ENCODE measurements at regions not wholly inside any gene's neighbourhood (a gene's known extent, or its start where the extent isn't known, plus 50 kb on each side); places are given as distances from the start of the nearest gene placed in this dataset.

- DNase-seq (ENCODE audit: low read depth) = no peak
These were observed 59.1 kb upstream of the IRX6 start for GRCh38 chr16:55264949-55265348.

GRCh38 chr16:55265926-55266325 lies 58.1 kb upstream of the IRX6 start:
- no peak for DNase-seq (ENCODE audit: low read depth)

GRCh38 chr16:55271945-55272513 lies 52.0 kb upstream of the IRX6 start:
- DNase-seq (ENCODE audit: low read depth) = no peak

GRCh38 chr16:55272744-55273143 lies 51.3 kb upstream of the IRX6 start:
- no peak for DNase-seq (ENCODE audit: low read depth)

DNA sequence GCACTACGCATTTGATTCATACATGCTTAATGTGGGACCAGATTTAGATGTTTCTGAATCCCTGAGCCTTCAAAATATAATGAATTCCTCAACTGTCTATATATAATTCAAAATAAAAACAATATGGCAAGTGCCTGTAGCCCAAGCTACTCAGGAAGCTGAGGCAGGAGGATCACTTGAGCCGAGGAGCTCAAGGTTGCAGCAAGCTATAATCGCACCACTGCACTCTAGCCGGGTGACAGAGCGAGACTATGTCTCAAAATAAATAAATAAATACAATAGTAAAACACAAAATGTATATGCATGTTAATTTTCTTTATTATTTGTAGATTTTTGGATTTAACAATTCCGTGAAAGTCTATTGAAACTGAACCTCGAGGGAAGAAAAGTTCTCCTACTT lies 50.6 kb upstream of the IRX6 start:
- no peak for DNase-seq (ENCODE audit: low read depth)

DNA sequence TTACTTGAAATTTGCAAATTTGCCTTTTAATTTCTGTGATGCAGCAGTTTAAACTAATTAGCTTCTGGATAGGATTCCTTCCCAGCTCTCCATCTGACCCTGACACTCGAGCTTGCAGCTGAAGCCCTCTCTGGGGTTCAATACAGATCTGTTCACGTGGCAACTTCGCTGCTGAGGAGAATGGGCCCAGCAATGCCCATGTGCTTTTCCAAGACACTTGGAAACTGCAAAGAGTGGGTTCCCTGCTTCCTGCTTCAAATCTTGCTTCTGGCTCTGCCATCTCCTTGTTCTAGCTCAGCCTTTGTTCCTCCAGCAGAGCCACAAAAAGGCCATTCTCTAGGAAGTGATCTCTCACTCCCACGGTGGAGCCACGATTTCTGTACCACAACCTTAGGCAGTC lies 50.0 kb upstream of the IRX6 start:
- no peak for DNase-seq (ENCODE audit: low read depth)

Data from RPMI7951 (cell line).